HepG2 (cell line): ENCODE measurements at regions not wholly inside any gene's neighbourhood (a gene's known extent, or its start where the extent isn't known, plus 50 kb on each side); places are given as distances from the start of the nearest gene placed in this dataset.

Source experiments
- ATAC-seq: fragments of 200-7000 bp; cut with Tn5 transposase; 3 replicates; pipeline ENCODE4 v1.9.1; 2020; ENCODE audit warnings: mild to moderate bottlenecking, moderate library complexity
- BruUV-seq: library from RNA; stranded (reverse); fragments of 400-500 nt; replicated peaks from 2 replicates; lab custom pipeline; 2021; lab: Mats Ljungman, UMichigan
- CTCF ChIA-PET: fragments of 300-600 bp; formaldehyde crosslinking; extraction: SDS; loops from one replicate; lab custom pipeline; 2021; ENCODE audit warnings: low total read pairs, inconsistent platforms, low intra/inter-chr PET ratio; lab: Yijun Ruan, JAX
- POLR2A ChIA-PET: fragments of 350-600 bp; sonication (Branson Sonifier 250); formaldehyde crosslinking; loops from one replicate; lab custom pipeline; 2020; ENCODE audit warnings: antibody characterized with exemption, inconsistent platforms; lab: Yijun Ruan, JAX
- DNase-seq: peaks from one replicate; pipeline ENCODE4 v3.0.0-alpha.2; 2015; ENCODE audit warnings: low spot score
- FAIRE-seq: peaks from 3 replicates; lab custom pipeline; 2011; peaks lifted over from hg19 to GRCh38; lab: Jason Lieb, UNC
- H2AFZ ChIP-seq: one replicate; pipeline ENCODE4 v1.6.1; 2011; ENCODE audit warnings: low read length, inconsistent platforms
- H3K27ac ChIP-seq: fragments of 300-600 bp; 3 replicates; pipeline ENCODE4 v1.8.0; 2011; ENCODE audit warnings: mixed run types, mild to moderate bottlenecking, mixed read lengths, low read length, inconsistent platforms; ENCODE audit not compliant: insufficient read depth; ENCODE audit errors: extremely low read length
- H3K27me3 ChIP-seq, 2 experiments: fragments of 200-600 bp in 1 of 2; 2 replicates in 1 of 2; 3 replicates in 1 of 2; pipeline versions ENCODE4 v1.6.0 to v1.8.0; 2011; ENCODE audit warnings: low read length in 2 of 2, mild to moderate bottlenecking in 2 of 2, moderate library complexity in 2 of 2, inconsistent platforms in 1 of 2; ENCODE audit not compliant: insufficient read depth in 2 of 2, control insufficient read depth in 1 of 2
- H3K36me3 ChIP-seq, 2 experiments: fragments of 200-600 bp in 1 of 2; replicated peaks in 1 of 2; 2 replicates in 1 of 2; 3 replicates in 1 of 2; pipeline versions ENCODE4 v1.5.1 to v1.8.0; 2011; ENCODE audit warnings: low read length in 2 of 2, inconsistent platforms in 1 of 2; ENCODE audit not compliant: insufficient read depth in 2 of 2, control insufficient read depth in 1 of 2
- H3K4me1 ChIP-seq: 2 replicates; pipeline ENCODE4 v1.5.1; 2012; ENCODE audit warnings: low read length, inconsistent platforms; ENCODE audit not compliant: insufficient read depth
- H3K4me2 ChIP-seq: 2 replicates; pipeline ENCODE4 v1.6.0; 2011; ENCODE audit warnings: low read depth, low read length, inconsistent platforms
- H3K4me3 ChIP-seq, 3 experiments: fragments of 200-600 bp in 1 of 3; sonication (generic), shearing (Covaris generic) in 1 of 3; replicated peaks in 1 of 3; 2 replicates each; pipeline ENCODE4 v1.5.1; 2011 to 2016; ENCODE audit warnings: low read length in 3 of 3, inconsistent platforms in 2 of 3, low read depth in 2 of 3, mild to moderate bottlenecking in 2 of 3, control low read depth in 1 of 3, mixed read lengths in 1 of 3; ENCODE audit not compliant: insufficient read depth in 1 of 3
- H3K79me2 ChIP-seq: one replicate; pipeline ENCODE4 v1.6.1; 2011; ENCODE audit warnings: low read length, inconsistent platforms; ENCODE audit not compliant: insufficient read depth
- H3K9ac ChIP-seq: 2 replicates; pipeline ENCODE4 v1.6.0; 2011; ENCODE audit warnings: mild to moderate bottlenecking, low read depth, low read length, inconsistent platforms; ENCODE audit not compliant: insufficient read depth
- H3K9me3 ChIP-seq: 2 replicates; pipeline ENCODE4 v1.5.1; 2012; ENCODE audit warnings: mild to moderate bottlenecking, low read length
- H4K20me1 ChIP-seq: 2 replicates; pipeline ENCODE4 v1.6.0; 2011; ENCODE audit warnings: inconsistent platforms, mild to moderate bottlenecking, low read length, moderate library complexity; ENCODE audit not compliant: insufficient read depth
- ATF7 ChIP-seq, 2 experiments: fragments of 450-650 bp in 1 of 2; sonication (generic) in 1 of 2; formaldehyde crosslinking in 1 of 2; IDR thresholded peaks; 2 replicates each; pipeline versions ENCODE4 v1.4.0 to v1.6.1; 2016 to 2020; ENCODE audit warnings: antibody characterized with exemption in 1 of 2, mild to moderate bottlenecking in 1 of 2, missing genetic modification reagents in 1 of 2
- CHCHD3 ChIP-seq: sonication (generic); formaldehyde crosslinking; IDR thresholded peaks from 2 replicates; pipeline ENCODE4 v1.8.0; 2022; ENCODE audit warnings: mild to moderate bottlenecking, missing genetic modification reagents, moderate library complexity
- HNRNPUL1 ChIP-seq: fragments of 200-400 bp; formaldehyde crosslinking; IDR thresholded peaks from 2 replicates; pipeline ENCODE4 v1.6.1; 2017; ENCODE audit warnings: low read depth, mild to moderate bottlenecking, low read length, moderate library complexity
- IKZF4 ChIP-seq: sonication (generic); formaldehyde crosslinking; IDR thresholded peaks from 2 replicates; pipeline ENCODE4 v1.5.1; 2020; ENCODE audit warnings: borderline replicate concordance, mild to moderate bottlenecking, low read depth, missing genetic modification reagents; ENCODE audit errors: not compliant biosample characterization
- PATZ1 ChIP-seq: sonication (generic); formaldehyde crosslinking; IDR thresholded peaks from 2 replicates; pipeline ENCODE4 v1.4.0; 2020; ENCODE audit warnings: missing genetic modification reagents
- SNAI1 ChIP-seq: sonication (generic); formaldehyde crosslinking; IDR thresholded peaks from 2 replicates; pipeline ENCODE4 v1.5.0; 2020; ENCODE audit warnings: mild to moderate bottlenecking, missing genetic modification reagents, borderline replicate concordance
- ZBTB3 ChIP-seq: sonication (generic); formaldehyde crosslinking; IDR thresholded peaks from 2 replicates; pipeline ENCODE4 v1.4.0; 2020; ENCODE audit warnings: low read depth, mild to moderate bottlenecking, moderate library complexity, missing genetic modification reagents, borderline replicate concordance
- ZNF292 ChIP-seq: sonication (generic); formaldehyde crosslinking; IDR thresholded peaks from 2 replicates; pipeline ENCODE4 v1.8.1; 2022; ENCODE audit warnings: mild to moderate bottlenecking, low read depth, missing genetic modification reagents, borderline replicate concordance
- ZNF34 ChIP-seq: sonication (generic); formaldehyde crosslinking; IDR thresholded peaks from 2 replicates; pipeline ENCODE4 v1.4.0; 2020; ENCODE audit warnings: mild to moderate bottlenecking, missing genetic modification reagents, borderline replicate concordance
- ZNF431 ChIP-seq: sonication (generic); formaldehyde crosslinking; IDR thresholded peaks from 2 replicates; pipeline ENCODE4 v1.9.0; 2022; ENCODE audit warnings: missing genetic modification reagents, low read depth, mild to moderate bottlenecking, borderline replicate concordance
- ZNF556 ChIP-seq: sonication (generic); formaldehyde crosslinking; IDR thresholded peaks from 2 replicates; pipeline ENCODE4 v1.4.0; 2020; ENCODE audit warnings: mild to moderate bottlenecking, missing genetic modification reagents, borderline replicate concordance
- ZNF562 ChIP-seq: sonication (generic); formaldehyde crosslinking; IDR thresholded peaks from 2 replicates; pipeline ENCODE4 v1.8.0; 2022; ENCODE audit warnings: missing genetic modification reagents, borderline replicate concordance
- ZNF580 ChIP-seq: IDR thresholded peaks from 2 replicates; pipeline ENCODE4 v1.6.1; 2016; ENCODE audit warnings: low read depth, borderline replicate concordance
- ZNF788 ChIP-seq: sonication (generic); formaldehyde crosslinking; IDR thresholded peaks from 2 replicates; pipeline ENCODE4 v1.5.0; 2020; ENCODE audit warnings: mild to moderate bottlenecking, missing genetic modification reagents, borderline replicate concordance
- WGBS: methylation state at CpG from one replicate; pipeline ENCODE4 v1.1.6; 2017; ENCODE audit warnings: low lambda C conversion rate; 5-methylcytosine and 5-hydroxymethylcytosine counted together
- in situ Hi-C: cut with HindIII; loops from 2 replicates; pipeline ENCODE4 v1.10.0; 2017; ENCODE audit warnings: low pct_unique_long_range_greater_than_20kb; ENCODE audit not compliant: extremely low pct_ligation_motif_present
- intact Hi-C: fragments of 100-400 bp; cut with micrococcal nuclease; formaldehyde crosslinking; loops from one replicate; pipeline ENCODE4 v1.10.0; 2022; ENCODE audit not compliant: unreplicated experiment
- TF ChIP-seq, protein P1 (sequence below): sonication (generic); formaldehyde crosslinking; IDR thresholded peaks from 2 replicates; pipeline ENCODE4 v1.9.0; 2022; ENCODE audit warnings: missing genetic modification reagents, mild to moderate bottlenecking, borderline replicate concordance

DNA sequence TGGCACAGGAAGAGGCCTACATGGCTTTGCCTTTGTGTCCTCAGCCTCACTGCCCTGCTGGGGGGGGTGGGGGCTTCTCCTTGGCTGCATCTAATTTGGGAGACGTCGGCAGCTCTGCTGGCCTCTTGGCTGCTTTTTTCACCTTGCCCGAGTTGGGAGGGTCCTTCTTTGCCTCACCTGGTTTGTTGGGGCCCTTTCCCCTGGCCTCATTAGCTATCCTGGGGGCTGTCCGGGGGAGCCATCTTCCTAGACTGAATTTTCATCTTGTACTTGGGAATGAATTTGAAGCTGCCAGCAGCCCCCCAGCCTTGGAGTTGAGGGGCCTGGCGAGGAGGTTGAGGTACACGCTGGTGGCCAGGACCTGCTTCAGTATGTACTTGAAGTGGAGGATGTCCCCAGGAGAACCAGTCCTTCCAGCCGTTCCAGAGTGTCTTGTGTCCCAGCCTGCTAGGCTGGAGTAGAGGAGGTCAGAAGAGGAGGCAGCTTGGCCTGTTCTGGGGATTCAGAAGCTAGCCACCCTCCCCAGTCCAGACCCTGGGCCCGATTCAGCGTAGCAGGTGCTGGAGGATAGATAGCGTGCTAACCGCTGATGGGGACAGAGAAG lies 70.7 kb upstream of the VASH1 start (continued):
- TF ChIP-seq PATZ1 (CRISPR knock-in tag) (no peak), ZNF292 (no peak)

- WGBS = 26% methylated on average over 10 of the region's 10 CpGs
Measured at GRCh38 chr14:76694106-76694505, 67.2 kb upstream of the VASH1 start.

More at GRCh38 chr14:76694106-76694505, 67.2 kb upstream of the VASH1 start:
- H3K4me2 ChIP-seq = no peak overlapping the region
- H3K27ac ChIP-seq = no peak overlapping the region
- intact Hi-C loops = no loop called here
- no peak overlapping the region for H3K9ac ChIP-seq
- H3K36me3 ChIP-seq = no peaks in the 10 kb centered on the region
- POLR2A ChIA-PET = no interaction called here
- H3K4me1 ChIP-seq = peaks cover 16% of the 10 kb centered on the region
- in situ Hi-C loops = no loop called here
- BruUV-seq = no TSS peak
- no peak for ATAC-seq
- DNase-seq = no peak
- FAIRE-seq = no peak
- no peak overlapping the region for H2AFZ ChIP-seq
- H3K79me2 ChIP-seq = no peaks in the 10 kb centered on the region
- CTCF ChIA-PET = no interaction called here
- H3K4me3 ChIP-seq = no peak overlapping the region
- H3K9me3 ChIP-seq = no peaks in the 10 kb centered on the region
- TF ChIP-seq ZNF431 (CRISPR knock-in tag) (no peak), ZNF556 (no peak), CHCHD3 (no peak), HNRNPUL1 (no peak), SNAI1 (no peak), ZNF788 (CRISPR knock-in tag) (no peak), IKZF4 (CRISPR knock-in tag) (no peak), ZBTB3 (CRISPR knock-in tag) (no peak), ZNF562 (CRISPR knock-in tag) (no peak), ZNF34 (CRISPR knock-in tag) (no peak), ZNF580 (no peak), ATF7 (IDR thresholded peaks at IDR 0.05) (no peak), ATF7 (CRISPR knock-in tag; IDR thresholded peaks at IDR 0.05) (no peak)
- TF ChIP-seq, protein P1, sequence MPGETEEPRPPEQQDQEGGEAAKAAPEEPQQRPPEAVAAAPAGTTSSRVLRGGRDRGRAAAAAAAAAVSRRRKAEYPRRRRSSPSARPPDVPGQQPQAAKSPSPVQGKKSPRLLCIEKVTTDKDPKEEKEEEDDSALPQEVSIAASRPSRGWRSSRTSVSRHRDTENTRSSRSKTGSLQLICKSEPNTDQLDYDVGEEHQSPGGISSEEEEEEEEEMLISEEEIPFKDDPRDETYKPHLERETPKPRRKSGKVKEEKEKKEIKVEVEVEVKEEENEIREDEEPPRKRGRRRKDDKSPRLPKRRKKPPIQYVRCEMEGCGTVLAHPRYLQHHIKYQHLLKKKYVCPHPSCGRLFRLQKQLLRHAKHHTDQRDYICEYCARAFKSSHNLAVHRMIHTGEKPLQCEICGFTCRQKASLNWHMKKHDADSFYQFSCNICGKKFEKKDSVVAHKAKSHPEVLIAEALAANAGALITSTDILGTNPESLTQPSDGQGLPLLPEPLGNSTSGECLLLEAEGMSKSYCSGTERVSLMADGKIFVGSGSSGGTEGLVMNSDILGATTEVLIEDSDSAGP = no peak
- no peaks in the 10 kb centered on the region for H4K20me1 ChIP-seq
- H3K27me3 ChIP-seq = peaks cover 0 to 8% of the 10 kb centered on the region in 2 experiments; a peak in 2 of 5 replicates
